Renal pelvis (tissue), 1 donor: ENCODE measurements at regions not wholly inside any gene's neighbourhood (a gene's known extent, or its start where the extent isn't known, plus 50 kb on each side); places are given as distances from the start of the nearest gene placed in this dataset.
A peak's percentile ranks its signal among the peaks of the same experiment; 100 is the strongest.

ENCODE experiments used
- DNase-seq: peaks from one replicate; pipeline ENCODE4 v3.0.0-alpha.2; 2013

DNA sequence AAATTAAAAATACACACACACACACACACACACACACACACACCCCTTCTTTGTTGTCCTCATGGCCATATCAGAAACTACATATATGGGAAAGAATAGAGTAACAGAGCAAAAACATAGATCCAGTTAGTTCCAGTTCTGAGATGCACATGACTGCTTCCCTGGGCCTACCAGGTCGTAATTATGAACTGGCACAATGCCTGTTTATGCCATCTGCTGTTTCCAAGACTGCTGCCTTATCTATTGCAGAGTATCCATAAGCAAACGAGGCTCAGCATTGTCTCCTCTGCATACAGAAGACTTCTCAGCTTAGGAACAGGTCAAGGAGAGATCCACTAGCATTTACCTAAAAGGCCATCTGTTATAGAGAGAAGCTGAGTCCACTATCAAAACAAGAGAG is 789.0 kb downstream of the TECRL start:
- DNase-seq = no peak

DNA sequence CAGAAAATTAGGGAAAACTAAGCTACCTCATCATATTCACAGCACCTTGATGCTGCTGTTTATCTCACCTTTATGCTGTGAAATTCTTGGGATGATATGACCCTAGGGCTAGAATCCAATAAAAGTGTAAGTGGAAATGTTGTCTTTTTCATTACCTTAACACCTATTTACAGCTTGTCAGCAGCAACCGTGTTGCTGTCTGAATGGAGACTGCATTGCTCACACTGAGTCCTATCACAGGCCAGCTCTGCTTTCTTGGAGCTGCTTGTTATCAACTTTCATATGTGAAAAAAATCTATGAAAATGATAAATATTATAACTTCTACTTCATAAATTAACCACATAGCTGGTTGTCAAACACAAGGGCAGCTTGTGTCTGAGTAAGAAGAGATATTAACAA is 789.5 kb downstream of the TECRL start:
- DNase-seq = no peak

DNA sequence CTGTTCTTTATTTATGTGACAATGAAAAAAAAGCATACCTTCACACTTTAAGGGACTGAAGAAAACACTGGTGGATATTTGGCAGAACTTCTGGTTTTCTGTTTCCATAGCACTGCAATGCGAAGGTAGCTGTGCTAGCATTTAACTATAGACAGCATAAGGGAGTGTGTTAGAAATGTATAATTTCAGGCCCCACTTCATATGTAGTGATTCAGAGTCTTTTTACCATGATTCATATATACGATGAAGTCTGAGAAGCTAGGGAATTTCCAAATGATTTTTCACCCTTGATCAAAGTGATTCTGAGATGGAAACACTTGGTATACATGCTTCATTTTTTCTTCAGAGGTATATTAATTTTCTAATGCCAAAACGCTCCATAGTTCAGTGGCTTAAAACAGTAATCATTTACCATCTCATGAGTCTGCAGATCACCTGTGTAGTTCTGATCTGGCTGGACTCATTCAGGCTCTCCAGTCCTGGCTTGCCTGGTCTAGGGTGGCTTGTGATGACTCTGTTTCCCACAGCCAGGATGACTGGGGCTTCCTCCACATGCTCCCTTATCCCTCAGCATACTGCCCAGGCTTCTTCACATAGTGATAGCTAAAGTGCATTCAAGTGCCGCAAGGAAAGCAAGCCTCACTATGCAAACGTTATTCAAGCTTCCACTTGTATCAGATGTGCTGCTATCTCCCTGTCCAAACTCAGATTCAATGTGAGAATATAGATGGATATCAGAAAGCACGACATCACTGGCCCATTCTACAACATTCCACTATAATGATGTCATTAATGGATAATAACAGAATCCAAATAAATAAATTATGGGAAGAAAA is 790.1 kb downstream of the TECRL start:
- no peak for DNase-seq

DNA sequence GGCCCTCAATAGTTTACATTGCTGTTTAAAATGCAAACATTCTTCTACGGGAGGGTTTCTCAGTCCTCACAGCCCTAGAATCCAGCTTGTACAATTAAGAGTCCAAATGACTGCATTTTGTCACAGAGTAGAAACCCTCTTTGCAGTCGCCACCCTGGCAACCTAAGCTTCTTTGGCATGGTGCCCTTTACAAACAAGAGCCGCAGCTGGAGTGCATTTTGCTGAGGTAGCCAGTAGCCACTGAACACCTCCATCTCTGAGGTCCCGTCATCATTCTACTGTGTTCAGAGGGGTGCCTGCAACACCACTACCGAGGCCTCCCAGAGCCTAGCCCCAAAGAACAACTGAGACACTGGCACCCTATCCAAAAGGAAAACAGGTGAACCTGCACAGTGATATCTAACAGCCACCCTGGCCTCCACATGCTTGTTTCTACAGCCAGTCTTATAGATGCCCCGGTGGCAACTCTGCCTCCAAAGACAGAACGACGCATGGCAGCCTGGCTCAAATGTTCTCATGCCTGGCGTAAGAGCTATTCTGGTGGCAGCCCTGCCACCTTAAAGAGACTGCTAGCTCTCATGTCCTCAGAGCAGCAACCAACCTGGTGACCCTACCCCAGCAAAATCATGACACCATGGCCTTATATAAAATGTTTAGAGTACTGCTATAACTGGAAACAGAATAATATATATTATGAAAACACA is 801.9 kb downstream of the TECRL start:
- no peak for DNase-seq

DNA sequence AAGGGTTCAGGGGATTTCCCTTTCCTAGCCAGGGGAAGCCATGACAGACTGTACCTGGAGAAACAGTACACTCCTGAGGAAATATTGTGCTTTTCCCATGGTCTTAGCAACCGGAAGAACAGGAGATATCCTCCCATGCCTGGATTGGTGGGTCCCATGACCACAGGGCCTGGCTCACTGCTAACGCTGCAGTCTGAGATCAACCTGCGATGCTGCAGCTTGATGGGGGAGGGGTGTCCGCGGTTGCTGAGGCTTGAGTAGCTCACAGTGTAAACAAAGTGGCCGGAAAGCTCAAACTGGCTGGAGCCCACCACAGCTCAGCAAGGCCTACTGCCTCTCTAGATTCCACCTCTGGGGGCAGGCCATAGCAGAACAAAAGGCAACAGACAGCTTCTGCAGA is 819.5 kb downstream of the TECRL start:
- DNase-seq = no peak

- DNase-seq = no peak
Observed at GRCh38 chr4:63583561-63583960, 825.7 kb downstream of the TECRL start.

GRCh38 chr4:63583007-63583406 is 826.2 kb downstream of the TECRL start:
- DNase-seq = no peak

GRCh38 chr4:63580796-63581475 is 828.3 kb downstream of the TECRL start:
- no peak for DNase-seq

- DNase-seq = no peak
Observed at GRCh38 chr4:63578383-63578782, 830.9 kb downstream of the TECRL start.

GRCh38 chr4:63566658-63567057 is 842.6 kb downstream of the TECRL start:
- DNase-seq = no peak

DNA sequence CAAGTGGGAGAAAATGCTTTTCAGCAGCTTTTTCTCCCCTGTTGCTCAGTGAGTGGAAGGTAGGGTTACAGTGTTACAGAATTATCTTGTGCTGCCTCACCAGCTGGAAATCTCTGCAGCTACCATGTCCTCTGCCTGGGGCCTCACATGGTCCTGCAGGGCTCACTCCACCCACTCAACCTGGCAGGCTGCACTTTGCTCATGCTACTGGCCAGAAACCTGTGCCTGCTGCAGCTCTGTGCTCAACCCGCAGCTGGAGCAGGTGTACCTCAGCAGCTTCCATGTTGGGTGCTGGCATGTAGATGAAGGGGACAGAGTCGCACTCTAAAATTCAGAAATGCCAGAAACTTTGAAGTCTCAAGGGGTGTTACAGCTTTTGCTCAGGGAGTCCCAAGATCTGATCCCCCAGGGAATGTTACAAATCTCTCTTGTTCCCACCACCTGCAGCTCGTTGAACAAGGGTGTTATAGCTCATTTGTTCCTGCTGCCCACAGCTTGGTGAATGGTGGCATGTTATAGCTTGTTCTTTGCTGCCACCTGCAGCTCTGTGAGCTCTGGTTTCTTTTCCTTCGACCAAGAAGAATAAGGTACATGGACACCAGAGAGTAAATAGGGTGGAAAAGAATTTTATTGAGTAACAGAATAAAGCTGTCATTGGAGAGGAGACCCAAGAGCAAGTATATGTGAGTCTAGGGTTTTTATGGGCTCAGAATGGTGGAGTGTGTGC is 845.8 kb downstream of the TECRL start:
- no peak for DNase-seq

DNA sequence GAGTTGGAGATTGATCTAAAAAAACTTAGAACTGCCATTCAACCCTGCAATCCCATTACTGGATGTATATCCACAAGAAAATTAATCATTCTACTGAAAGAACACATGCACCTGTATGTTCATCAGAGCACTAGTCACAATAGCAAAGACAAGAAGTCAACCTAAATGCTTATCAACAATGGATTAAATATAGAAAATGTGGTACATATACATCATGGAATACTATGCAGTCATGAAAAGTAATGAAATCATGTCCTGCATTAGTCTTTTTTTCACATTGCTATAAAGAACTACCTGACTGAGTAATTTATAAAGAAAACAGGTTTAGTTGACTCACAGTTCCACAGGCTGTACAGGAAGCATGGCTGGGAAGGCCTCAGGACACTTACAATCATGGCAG is 850.5 kb downstream of the TECRL start:
- DNase-seq = no peak

- DNase-seq = no peak
Observed at GRCh38 chr4:63556332-63556731, 852.9 kb downstream of the TECRL start.

GRCh38 chr4:63553123-63553522 is 856.1 kb downstream of the TECRL start:
- no peak for DNase-seq

DNA sequence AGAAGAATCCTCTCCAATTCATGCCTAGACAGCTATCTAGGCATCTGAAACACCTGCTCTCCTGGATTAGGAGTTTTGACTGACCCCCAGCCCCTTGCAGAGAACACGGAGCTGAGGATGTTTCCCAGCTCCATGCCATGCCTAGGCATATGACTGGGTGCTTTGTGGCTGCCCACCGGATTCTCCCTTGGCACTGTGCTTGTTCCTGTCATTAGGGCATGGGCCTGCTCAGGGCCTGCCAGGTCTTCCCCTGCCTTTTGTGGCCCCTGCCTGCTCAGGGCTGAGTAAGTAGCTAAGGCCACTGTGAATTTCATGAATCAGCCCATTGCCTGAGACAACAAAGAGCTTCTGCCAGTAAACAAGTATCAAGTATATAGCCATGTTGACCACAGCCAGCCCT is 867.4 kb downstream of the TECRL start:
- no peak for DNase-seq

DNA sequence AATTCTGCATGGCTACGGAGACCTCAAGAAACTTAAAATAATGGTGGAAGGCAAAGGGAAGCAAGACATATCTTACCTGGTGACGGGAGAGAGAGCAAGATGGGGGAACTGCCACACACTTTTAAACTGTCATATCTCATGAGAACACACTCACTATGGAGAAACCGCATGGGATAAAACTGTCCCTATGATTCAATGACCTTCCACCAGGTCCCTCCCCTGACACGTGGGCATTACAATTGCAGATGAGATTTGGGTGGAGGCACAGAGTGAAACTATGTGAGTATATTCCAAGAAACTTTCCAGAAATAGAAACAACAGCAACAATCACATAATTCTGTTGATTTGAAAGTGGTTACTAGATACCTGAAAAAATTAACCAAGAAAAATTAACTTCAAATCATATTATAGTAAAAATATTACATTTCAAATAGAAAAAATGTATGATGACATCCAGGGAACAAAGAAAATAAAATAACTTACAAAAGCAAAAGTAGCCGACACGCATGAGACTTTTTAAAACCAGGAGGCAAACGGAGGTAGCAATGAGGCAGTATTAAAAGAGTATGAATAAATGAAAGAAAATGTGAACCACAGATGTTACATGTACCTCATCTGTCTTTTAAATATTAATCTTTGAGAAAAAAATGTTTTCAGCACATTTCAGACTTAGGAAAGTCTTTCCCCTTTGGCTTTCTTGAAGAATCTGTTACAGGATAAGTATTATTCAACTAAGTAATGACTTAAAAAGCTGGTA is 879.5 kb downstream of the TECRL start:
- no peak for DNase-seq

DNA sequence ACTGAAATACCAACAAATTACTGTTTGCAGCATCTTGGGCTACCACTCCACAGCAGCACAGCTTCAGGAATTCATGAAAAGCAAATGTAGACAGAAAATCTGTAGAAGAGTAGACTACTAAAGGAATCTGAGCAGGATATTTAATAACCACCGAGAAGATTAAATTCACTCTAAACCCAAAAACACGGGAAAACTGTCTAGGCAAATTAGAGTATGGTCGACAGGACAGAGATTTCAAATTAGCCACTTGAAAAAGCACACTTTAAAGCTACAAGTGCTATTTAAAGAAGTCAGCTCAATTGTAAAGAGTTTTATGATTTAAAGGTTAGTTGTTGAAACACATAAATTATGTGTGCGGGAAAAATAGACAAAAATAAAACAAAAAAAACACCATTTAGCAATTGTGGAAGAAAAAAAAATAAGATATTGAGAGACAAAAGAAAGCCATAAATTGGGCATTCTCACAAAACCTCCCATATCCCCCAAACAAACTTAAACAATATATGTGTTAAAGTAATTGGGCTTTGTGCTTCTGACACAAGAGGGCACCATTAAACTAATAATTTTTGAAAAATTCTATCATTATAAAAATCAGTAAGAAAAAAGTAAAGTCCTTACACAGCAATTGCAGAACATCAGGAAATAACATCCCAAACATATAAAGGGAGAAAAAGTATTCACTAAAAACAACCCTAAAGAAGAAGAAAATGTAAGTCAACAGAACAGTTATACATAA is 880.8 kb downstream of the TECRL start:
- DNase-seq = peak; percentile 2

- DNase-seq = no peak
Observed at GRCh38 chr4:63526251-63526650, 883.0 kb downstream of the TECRL start.

DNA sequence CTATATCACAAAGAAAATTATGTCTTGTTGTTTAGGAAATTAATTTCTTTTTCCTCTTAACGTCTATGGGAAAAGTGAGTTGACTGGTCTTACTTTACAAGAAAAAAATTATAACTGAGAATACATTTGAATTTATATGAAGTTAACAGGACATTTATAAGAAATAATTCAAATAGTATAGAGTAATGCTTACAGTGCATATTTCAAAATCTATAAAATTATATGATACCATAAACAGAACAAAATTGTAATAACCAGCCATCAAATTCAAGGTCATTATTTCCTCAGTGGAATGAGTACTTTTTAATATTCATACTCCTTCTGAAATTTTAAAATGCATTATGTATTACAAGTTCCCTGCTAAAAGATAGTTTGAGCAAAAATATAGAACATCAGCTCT is 884.5 kb downstream of the TECRL start:
- no peak for DNase-seq

- no peak for DNase-seq
Observed at GRCh38 chr4:63505714-63506460, 903.4 kb downstream of the TECRL start.
